ENCODE measurements at regions not wholly inside any gene's neighbourhood (a gene's known extent, or its start where the extent isn't known, plus 50 kb on each side); places are given as distances from the start of the nearest gene placed in this dataset.
"Not testable (repeated sequence)": the region's sequence is repeated elsewhere in the genome, so short reads cannot be mapped to it uniquely, and the experiment has no call there.

DNA sequence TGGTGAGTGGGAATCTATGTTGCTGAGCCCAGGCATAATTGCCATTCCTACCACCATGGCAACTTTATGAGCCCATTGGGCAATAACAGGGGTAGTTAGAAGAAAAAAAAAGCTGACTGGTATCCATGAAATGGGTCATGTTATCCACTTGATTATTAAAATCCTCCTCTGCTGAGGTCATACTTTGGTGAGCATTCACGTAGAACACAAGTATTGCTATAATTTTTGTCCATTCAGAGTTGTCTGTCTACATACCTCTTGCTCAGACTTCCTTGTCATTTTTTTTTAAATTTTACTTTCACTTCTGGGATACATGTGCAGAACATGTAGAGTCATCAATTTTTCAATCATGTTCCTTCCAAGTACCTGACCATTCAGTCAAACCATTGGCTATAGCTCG, 780.8 kb upstream of the ARRDC3 start:
- DNase-seq (ENCODE audit: low spot score): no peak

DNA sequence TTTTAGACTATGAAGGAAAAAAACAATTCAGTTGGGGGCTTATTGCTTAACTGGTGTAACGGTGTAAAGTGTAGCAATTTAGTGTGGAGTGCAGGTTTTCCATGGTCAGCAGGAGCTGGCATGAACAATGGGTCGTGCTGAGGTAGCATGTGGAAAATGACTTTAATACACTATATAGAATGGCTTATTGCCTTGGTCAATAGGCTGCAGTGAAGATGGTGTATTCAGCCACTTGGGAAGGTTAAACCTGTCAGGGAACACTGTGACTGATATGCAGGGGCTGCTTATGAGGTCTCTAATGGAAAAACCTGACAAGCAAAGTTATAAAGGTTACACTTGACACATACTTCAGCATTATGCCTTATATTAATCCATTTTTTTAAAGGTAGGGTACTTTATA, 764.7 kb upstream of the ARRDC3 start:
- DNase-seq (ENCODE audit: low spot score): no peak

DNA sequence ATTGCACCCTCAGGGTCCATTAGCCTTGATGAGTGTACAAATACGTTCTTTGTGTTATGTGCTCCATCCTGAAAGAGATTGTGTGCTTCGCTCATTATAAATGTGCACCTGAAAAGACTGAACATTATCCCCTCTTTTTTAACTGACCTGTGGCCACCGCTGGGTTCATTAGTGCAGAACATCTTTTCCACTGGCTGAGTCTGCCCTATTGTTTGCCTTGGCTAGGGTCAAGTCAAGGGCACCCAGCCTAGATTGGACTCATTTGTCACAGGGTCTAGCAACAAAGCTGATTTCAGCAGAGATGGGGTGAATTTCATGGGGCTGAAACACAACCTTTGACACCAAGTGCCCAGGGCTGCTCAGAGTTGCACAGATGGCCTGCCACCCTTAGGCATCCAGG, 764.1 kb upstream of the ARRDC3 start:
- no peak for DNase-seq (ENCODE audit: low spot score)

- no peak for DNase-seq (ENCODE audit: low spot score)
These were observed 762.7 kb upstream of the ARRDC3 start for GRCh38 chr5:92145852-92146251.

DNA sequence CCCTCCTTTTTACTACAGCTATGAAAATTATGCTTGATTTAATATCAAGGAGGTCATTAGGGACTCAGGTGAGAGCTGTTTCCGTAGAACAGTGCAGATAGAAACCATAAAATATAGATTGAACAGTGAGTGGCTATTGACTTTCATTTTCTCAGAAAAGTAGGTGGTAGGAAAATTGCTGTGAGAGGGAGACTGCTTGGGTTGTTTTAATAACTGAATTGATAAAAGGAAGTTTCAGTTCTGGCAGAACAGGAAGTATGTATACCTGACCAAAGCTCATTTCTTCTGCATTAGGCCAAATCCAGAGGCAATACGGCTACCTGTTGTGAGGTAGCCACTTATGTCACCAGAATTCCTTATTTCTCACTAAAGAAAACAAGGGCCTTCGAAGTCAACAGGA, 761.7 kb upstream of the ARRDC3 start:
- no peak for DNase-seq (ENCODE audit: low spot score)

DNA sequence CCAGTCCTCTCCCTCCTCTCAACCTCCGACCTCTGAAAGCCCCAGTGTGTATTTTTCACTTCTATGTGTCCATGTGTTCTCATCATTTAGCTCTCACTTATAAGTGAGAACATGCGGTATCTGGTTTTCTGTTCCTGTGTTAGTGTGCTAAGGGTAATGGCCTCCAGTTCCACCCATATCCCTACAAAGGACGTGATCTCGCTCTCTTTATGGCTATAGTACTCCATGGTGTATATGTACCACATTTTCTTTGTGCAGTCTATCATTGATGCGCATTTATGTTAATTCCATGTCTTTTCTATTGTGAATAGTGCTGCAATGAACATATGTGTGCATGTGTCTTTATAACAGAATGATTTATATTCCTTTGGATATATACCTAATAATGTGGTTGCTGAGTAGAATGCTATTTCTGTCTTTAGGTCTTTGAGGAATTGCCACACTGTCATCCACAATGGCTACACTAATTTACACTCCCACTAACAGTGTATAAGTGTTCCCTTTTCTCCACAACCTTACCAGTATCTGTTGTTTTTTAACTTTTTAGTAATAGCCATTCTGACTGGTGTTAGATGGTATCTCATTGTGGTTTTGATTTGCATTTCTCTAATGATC, 749.3 kb upstream of the ARRDC3 start:
- not testable (repeated sequence) for DNase-seq (ENCODE audit: low spot score)

- no peak for DNase-seq (ENCODE audit: low spot score)
These were observed 743.1 kb upstream of the ARRDC3 start for GRCh38 chr5:92126182-92126581.

DNA sequence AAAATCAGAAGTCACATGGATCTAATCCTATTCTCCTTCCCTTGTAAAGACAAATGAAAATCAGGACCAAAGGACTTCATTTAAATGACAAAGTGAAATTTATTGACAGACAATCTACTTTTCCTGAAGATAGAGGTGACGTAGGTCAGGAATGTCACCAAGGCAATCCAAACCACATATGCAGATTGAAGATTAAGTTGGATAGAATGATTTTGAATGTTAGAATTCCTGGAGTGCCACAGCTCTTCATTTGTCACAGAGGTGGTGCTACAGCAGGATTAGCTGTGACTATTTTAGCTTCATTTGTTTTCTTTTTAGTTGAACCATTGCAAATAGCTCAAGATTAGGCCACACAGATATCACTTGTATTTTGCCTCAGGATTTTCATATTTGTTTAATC, 736.0 kb upstream of the ARRDC3 start:
- DNase-seq (ENCODE audit: low spot score): no peak

DNA sequence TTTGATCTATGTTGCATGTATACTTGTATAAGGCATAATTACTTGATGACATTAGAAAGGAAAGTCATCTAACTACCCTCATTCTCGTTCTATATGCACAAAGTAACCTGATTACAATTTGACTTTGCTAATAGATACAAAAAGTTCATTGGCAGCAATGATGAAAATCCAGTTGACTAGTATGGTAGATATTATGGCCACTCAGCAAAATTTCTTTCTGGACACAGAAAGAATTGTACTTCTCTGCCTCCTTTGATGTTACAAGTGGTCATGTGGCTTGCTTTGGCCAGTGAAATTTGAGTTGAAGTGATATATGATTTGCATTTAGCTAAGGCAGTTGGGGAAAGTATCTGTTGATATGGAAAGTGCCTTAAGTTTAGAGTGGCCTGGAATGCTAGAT, 723.7 kb upstream of the ARRDC3 start:
- no peak for DNase-seq (ENCODE audit: low spot score)

- DNase-seq (ENCODE audit: low spot score): no peak
These were observed 721.0 kb upstream of the ARRDC3 start for GRCh38 chr5:92104126-92104525.

- no peak for DNase-seq (ENCODE audit: low spot score)
These were observed 719.2 kb upstream of the ARRDC3 start for GRCh38 chr5:92102313-92102712.

DNA sequence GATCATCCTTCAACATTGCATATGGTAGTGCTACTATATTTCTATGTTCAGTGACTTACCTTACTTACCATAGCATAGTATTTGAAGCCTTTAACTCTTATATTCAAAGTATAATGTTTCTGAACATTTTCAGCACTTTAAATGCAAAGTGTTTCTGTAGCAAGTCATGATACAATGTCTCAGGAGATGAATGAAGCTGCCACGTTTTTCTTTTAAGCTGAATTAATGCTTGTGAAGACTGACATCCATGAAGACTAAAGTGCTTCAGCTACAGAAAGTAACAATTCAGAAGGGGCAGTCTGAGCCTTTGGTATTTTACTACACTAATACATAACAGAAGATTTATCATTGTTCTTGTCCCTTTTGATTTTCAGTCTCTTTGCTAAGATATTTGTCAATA, 709.1 kb upstream of the ARRDC3 start:
- no peak for DNase-seq (ENCODE audit: low spot score)

DNA sequence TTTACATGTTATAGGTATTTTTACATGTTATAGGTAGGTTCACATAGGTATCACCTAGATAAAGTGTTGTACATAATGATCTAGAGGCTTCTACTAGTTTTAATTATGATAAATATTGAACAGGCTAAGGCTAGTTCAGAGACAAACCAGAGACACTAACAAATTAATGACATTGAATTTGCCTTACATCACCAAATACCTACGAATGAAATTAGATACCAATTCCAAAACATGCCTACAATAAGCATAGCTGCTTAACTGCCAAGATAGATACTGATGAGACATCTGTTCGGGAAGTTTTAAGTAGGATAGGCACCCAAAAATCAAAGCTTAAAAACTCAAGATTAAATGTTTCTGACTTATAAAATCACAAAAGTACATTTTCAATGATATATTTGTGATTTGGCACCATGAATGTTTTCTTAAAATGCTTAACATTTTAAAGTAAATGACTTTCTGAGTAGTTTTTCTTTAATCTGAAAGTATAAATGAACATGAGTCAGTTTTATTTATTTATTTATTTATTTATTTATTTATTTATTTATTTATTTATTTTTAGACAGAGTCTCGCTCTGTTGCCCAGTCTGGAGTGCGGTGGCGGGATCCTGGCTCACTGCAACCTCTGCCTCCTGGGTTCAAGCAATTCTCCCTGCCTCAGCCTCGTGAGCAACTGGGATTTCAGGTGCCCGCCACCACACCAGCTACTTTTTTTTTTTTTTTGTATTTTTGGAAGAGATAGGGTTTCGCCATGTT, 703.1 kb upstream of the ARRDC3 start:
- no peak for DNase-seq (ENCODE audit: low spot score)

DNA sequence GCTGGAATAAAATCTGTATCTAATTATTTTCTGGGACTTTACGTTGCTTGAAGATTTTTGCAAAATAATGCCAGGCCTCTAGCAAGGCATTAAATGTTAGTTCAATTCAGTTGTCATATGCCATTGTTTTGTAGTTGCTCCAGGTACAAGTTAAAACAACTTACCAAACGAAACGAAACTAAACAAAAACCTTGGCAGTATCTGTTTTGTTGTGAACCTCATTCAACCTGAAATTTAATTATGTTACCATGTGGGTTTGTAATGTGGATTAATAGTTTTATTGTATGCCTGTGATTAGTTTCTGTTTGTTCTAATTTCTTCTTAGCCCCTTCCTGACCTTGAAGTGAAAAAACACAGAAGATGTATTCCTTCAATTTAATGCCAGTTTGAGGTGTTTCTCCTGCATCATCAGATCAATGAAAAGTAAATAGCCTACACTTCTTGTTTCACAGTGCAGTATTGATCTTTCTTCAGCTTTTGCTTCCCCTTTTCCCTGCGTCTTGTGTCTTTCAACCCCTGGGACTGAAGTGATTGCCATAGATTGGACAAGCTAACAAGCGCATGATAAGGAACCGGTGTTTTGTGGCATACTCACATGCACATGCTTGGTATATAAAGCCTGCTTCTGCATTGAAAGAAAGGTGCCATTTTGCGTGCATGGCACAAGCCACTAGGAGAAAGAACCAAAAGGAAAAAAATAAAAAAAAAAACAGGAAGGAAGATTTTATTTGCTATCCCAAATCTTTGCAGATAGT, 699.0 kb upstream of the ARRDC3 start:
- no peak for DNase-seq (ENCODE audit: low spot score)

DNA sequence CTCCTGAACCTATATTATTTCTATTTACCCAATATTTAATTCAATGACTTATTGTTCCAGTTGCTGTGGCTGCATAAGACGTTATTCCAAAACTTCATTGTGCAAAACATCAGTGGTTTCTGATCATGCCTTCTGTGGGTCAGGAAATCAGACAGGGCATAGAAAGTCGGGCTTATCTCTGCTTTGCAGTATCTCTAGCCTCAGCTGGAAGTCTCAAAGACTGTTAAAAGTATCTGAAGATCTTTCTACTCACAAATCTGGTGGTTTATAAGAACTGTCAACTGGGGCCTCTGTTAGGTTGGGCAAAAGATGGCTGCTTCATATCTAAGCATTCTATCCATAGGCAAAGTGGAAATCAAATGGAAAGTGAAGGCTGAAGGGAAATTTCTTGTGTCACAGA, 687.7 kb upstream of the ARRDC3 start:
- DNase-seq (ENCODE audit: low spot score): no peak

GRCh38 chr5:92064993-92065392, 681.9 kb upstream of the ARRDC3 start:
- no peak for DNase-seq (ENCODE audit: low spot score)

GRCh38 chr5:92051741-92052140, 668.6 kb upstream of the ARRDC3 start:
- DNase-seq (ENCODE audit: low spot score): no peak

- DNase-seq (ENCODE audit: low spot score): peak; percentile 0
These were observed 667.9 kb upstream of the ARRDC3 start for GRCh38 chr5:92050970-92051369.

DNA sequence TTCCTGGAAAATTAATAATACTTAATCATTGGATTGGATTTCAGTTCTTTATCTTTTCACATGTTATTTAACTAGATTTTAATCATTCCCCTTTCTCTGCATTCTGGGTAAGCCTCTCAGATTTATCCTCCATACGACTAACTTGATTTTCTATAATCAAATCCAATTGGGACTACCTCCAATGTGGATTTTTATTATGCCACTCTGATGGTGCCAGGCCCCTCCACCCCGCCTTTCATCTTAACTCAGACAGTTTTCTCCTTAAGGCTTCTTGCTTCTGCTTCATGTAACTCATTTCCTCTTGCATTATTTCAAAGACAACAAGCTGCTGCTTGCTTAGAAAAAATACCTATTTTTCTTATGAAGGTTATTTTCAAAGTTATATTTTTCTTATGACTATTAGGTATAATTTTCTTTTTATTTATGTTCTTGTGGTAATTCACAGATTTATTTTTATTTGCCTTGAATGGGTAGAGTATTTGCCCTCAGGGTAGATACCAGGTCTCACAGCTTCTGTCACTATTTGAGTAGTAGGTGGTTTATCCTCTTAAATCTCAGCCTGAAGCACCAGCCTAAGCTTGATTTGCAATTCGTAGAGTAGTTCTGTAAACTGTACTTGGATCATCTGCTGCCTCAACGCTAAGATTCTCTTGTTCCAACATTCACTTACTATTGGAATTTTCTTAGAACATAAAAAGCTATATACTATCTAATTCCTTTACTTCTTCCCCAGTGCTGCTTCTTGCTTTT, 659.0 kb upstream of the ARRDC3 start:
- DNase-seq (ENCODE audit: low spot score): no peak

GRCh38 chr5:92041206-92041605, 658.1 kb upstream of the ARRDC3 start:
- no peak for DNase-seq (ENCODE audit: low spot score)

- DNase-seq (ENCODE audit: low spot score): not testable (repeated sequence)
These were observed 646.7 kb upstream of the ARRDC3 start for GRCh38 chr5:92029792-92030191.

GRCh38 chr5:92023555-92023954, 640.4 kb upstream of the ARRDC3 start:
- DNase-seq (ENCODE audit: low spot score): no peak

GRCh38 chr5:92023141-92023471, 640.0 kb upstream of the ARRDC3 start:
- no peak for DNase-seq (ENCODE audit: low spot score)

Measured in HuH-7 (cell line).